ENCODE measurements at regions not wholly inside any gene's neighbourhood (a gene's known extent, or its start where the extent isn't known, plus 50 kb on each side); places are given as distances from the start of the nearest gene placed in this dataset.
"Not testable (repeated sequence)": the region's sequence is repeated elsewhere in the genome, so short reads cannot be mapped to it uniquely, and the experiment has no call there.

- Histone ChIP-seq H3K27me3 (ENCODE audit: control insufficient read depth, insufficient read depth, low read length) (no peaks in the 10 kb centered on the region), H3K9me3 (ENCODE audit: control insufficient read depth, insufficient read depth, low read length) (no peaks in the 10 kb centered on the region), H3K36me3 (ENCODE audit: control insufficient read depth, insufficient read depth, low read length) (no peaks in the 10 kb centered on the region), H3K27ac (ENCODE audit: low read length) (no peak overlapping the region), H3K4me1 (ENCODE audit: control insufficient read depth, insufficient read depth, low read length) (no peaks in the 10 kb centered on the region), H3K4me3 (ENCODE audit: low read length) (no peak overlapping the region)
- no peaks in the 10 kb centered on the region for H3K36me3 Mint-ChIP-seq
- peak in 1 of 2 donors; percentile 53 for DNase-seq
- H3K27me3 Mint-ChIP-seq (ENCODE audit: low read depth in 2 of 2) = peaks cover 0 to 1% of the 10 kb centered on the region in 2 donors
- no peak for TF ChIP-seq CTCF (IDR thresholded peaks at IDR 0.05)
- 46% methylated on average over 2 of the region's 3 CpGs for WGBS (ENCODE audit: insufficient coverage)
- no peak for ATAC-seq
- intact Hi-C loops (cut with micrococcal nuclease) = no loop called here
- H3K9me3 Mint-ChIP-seq = no peaks in the 10 kb centered on the region
- H3K27ac Mint-ChIP-seq = no peak overlapping the region
- H3K4me1 Mint-ChIP-seq = no peaks in the 10 kb centered on the region
- no peak overlapping the region for H3K4me3 Mint-ChIP-seq
These were observed 249.9 kb downstream of the HNRNPD start for GRCh38 chr4:82123934-82124333.

GRCh38 chr4:82115183-82115582 lies 258.6 kb downstream of the HNRNPD start:
- H3K27me3 ChIP-seq (ENCODE audit: control insufficient read depth, insufficient read depth, low read length); DNase-seq; H3K36me3 ChIP-seq (ENCODE audit: control insufficient read depth, insufficient read depth, low read length); H3K4me3 Mint-ChIP-seq; H3K4me3 ChIP-seq (ENCODE audit: low read length); H3K9me3 ChIP-seq (ENCODE audit: control insufficient read depth, insufficient read depth, low read length); ATAC-seq; H3K4me1 Mint-ChIP-seq; H3K4me1 ChIP-seq (ENCODE audit: control insufficient read depth, insufficient read depth, low read length); H3K27ac ChIP-seq (ENCODE audit: low read length); intact Hi-C loops (cut with micrococcal nuclease); H3K36me3 Mint-ChIP-seq; H3K9me3 Mint-ChIP-seq; H3K27ac Mint-ChIP-seq: not testable (repeated sequence)
- peaks cover 0 to 14% of the 10 kb centered on the region in 2 donors for H3K27me3 Mint-ChIP-seq (ENCODE audit: low read depth in 2 of 2)
- WGBS (ENCODE audit: insufficient coverage) = 80% methylated on average over 1 of the region's 3 CpGs

GRCh38 chr4:82108506-82108905 lies 265.3 kb downstream of the HNRNPD start:
- Mint-ChIP-seq H3K27ac (no peak overlapping the region), H3K4me1 (no peaks in the 10 kb centered on the region), H3K4me3 (no peak overlapping the region), H3K9me3 (no peaks in the 10 kb centered on the region), H3K36me3 (no peaks in the 10 kb centered on the region), H3K27me3 (ENCODE audit: low read depth in 2 of 2) (peaks cover 0 to 23% of the 10 kb centered on the region in 2 donors)
- Histone ChIP-seq H3K4me1 (ENCODE audit: control insufficient read depth, insufficient read depth, low read length) (no peaks in the 10 kb centered on the region), H3K4me3 (ENCODE audit: low read length) (no peak overlapping the region), H3K36me3 (ENCODE audit: control insufficient read depth, insufficient read depth, low read length) (no peaks in the 10 kb centered on the region), H3K9me3 (ENCODE audit: control insufficient read depth, insufficient read depth, low read length) (no peaks in the 10 kb centered on the region), H3K27me3 (ENCODE audit: control insufficient read depth, insufficient read depth, low read length) (no peaks in the 10 kb centered on the region), H3K27ac (ENCODE audit: low read length) (no peak overlapping the region)
- ATAC-seq (no peak), DNase-seq (no peak)
- no peak for TF ChIP-seq CTCF (IDR thresholded peaks at IDR 0.05)
- intact Hi-C loops (cut with micrococcal nuclease) = no loop called here
- WGBS (ENCODE audit: insufficient coverage) = 57% methylated on average over 1 of the region's 2 CpGs

- H3K4me3 ChIP-seq (ENCODE audit: low read length) = no peak overlapping the region
- no peaks in the 10 kb centered on the region for H3K9me3 ChIP-seq (ENCODE audit: control insufficient read depth, insufficient read depth, low read length)
- H3K27ac Mint-ChIP-seq = no peak overlapping the region
- H3K4me1 Mint-ChIP-seq = no peaks in the 10 kb centered on the region
- 89% methylated on average over 1 of the region's 1 CpG for WGBS (ENCODE audit: insufficient coverage)
- no peaks in the 10 kb centered on the region for H3K27me3 ChIP-seq (ENCODE audit: control insufficient read depth, insufficient read depth, low read length)
- intact Hi-C loops (cut with micrococcal nuclease) = no loop called here
- H3K36me3 Mint-ChIP-seq = no peaks in the 10 kb centered on the region
- H3K36me3 ChIP-seq (ENCODE audit: control insufficient read depth, insufficient read depth, low read length) = no peaks in the 10 kb centered on the region
- H3K4me1 ChIP-seq (ENCODE audit: control insufficient read depth, insufficient read depth, low read length) = no peaks in the 10 kb centered on the region
- DNase-seq = no peak
- ATAC-seq = no peak
- H3K27ac ChIP-seq (ENCODE audit: low read length) = no peak overlapping the region
- H3K27me3 Mint-ChIP-seq (ENCODE audit: low read depth in 2 of 2) = peaks cover 3 to 9% of the 10 kb centered on the region in 2 donors
- H3K4me3 Mint-ChIP-seq = no peak overlapping the region
- no peaks in the 10 kb centered on the region for H3K9me3 Mint-ChIP-seq
- TF ChIP-seq CTCF (IDR thresholded peaks at IDR 0.05) = no peak
These were observed 269.2 kb downstream of the HNRNPD start for GRCh38 chr4:82104578-82104977.

Data from natural killer cell (primary cell).